ENCODE measurements at regions not wholly inside any gene's neighbourhood (a gene's known extent, or its start where the extent isn't known, plus 50 kb on each side); places are given as distances from the start of the nearest gene placed in this dataset.

DNA sequence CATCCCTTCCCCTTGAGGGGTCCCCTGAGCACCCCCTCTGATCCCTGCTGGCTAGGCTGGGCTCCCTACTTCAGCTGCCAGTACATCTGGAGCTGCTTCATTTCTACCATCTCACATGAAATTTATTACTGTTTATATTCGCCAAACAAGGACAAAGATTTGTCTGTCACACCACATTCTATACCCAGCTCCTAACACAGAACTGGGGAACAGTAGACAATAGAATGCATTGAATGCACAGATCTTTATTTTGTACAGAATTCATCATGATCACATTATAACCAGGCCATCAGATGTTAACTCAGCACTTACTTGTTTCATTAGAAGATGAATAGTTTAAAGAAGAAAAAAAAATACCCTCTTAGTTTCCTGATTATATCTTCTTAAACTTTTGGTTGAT lies 159.4 kb downstream of the KLF5 start:
- no peak for ATAC-seq
- POLR2A ChIA-PET = no interaction called here
- no peak overlapping the region for H3K4me3 ChIP-seq (ENCODE audit: low read depth in 2 of 2, low read length in 2 of 2)
- no peak overlapping the region for H3K27ac ChIP-seq (ENCODE audit: low read length)
- no peaks in the 10 kb centered on the region; the same call in 1 of the 2 replicates for H3K4me1 ChIP-seq (ENCODE audit: control insufficient read depth, insufficient read depth, low read length)
- TF ChIP-seq CTCF (IDR thresholded peaks at IDR 0.05) = no peak
- TF ChIP-seq SIN3A (IDR thresholded peaks at IDR 0.05; ENCODE audit: borderline replicate concordance, insufficient read depth, low read depth, low read length) = no peak
- TF ChIP-seq, protein P1, sequence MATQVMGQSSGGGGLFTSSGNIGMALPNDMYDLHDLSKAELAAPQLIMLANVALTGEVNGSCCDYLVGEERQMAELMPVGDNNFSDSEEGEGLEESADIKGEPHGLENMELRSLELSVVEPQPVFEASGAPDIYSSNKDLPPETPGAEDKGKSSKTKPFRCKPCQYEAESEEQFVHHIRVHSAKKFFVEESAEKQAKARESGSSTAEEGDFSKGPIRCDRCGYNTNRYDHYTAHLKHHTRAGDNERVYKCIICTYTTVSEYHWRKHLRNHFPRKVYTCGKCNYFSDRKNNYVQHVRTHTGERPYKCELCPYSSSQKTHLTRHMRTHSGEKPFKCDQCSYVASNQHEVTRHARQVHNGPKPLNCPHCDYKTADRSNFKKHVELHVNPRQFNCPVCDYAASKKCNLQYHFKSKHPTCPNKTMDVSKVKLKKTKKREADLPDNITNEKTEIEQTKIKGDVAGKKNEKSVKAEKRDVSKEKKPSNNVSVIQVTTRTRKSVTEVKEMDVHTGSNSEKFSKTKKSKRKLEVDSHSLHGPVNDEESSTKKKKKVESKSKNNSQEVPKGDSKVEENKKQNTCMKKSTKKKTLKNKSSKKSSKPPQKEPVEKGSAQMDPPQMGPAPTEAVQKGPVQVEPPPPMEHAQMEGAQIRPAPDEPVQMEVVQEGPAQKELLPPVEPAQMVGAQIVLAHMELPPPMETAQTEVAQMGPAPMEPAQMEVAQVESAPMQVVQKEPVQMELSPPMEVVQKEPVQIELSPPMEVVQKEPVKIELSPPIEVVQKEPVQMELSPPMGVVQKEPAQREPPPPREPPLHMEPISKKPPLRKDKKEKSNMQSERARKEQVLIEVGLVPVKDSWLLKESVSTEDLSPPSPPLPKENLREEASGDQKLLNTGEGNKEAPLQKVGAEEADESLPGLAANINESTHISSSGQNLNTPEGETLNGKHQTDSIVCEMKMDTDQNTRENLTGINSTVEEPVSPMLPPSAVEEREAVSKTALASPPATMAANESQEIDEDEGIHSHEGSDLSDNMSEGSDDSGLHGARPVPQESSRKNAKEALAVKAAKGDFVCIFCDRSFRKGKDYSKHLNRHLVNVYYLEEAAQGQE (IDR thresholded peaks at IDR 0.05; ENCODE audit: insufficient read depth in 1 of 2, low read depth in 2 of 2, low read length in 1 of 2) = no peak
- TF ChIP-seq POLR2AphosphoS5 (IDR thresholded peaks at IDR 0.05; ENCODE audit: low read depth, low read length) = no peak
- no peak for TF ChIP-seq TCF7L2 (IDR thresholded peaks at IDR 0.05; ENCODE audit: low read depth, low read length)
- CTCF ChIA-PET = no interaction called here
- no peaks in the 10 kb centered on the region for H3K27me3 ChIP-seq (ENCODE audit: control insufficient read depth, insufficient read depth, low read length)
- no peak for DNase-seq (ENCODE audit: low read depth, low spot score)
- H3K36me3 ChIP-seq (ENCODE audit: control insufficient read depth, insufficient read depth, low read length) = no peaks in the 10 kb centered on the region
- BruUV-seq (replicated peaks) = no TSS peak
- in situ Hi-C loops (cut with HindIII; ENCODE audit: low pct_unique_long_range_greater_than_20kb, low sequenced_read_pairs) (no loop called here), intact Hi-C loops (cut with micrococcal nuclease; ENCODE audit: unreplicated experiment) (no loop called here)
- no peaks in the 10 kb centered on the region for H3K9me3 ChIP-seq (ENCODE audit: control insufficient read depth, insufficient read depth, low read depth, low read length)

GRCh38 chr13:73216381-73216831 lies 157.6 kb downstream of the KLF5 start:
- CTCF ChIA-PET = no interaction called here

More at GRCh38 chr13:73216381-73216831, 157.6 kb downstream of the KLF5 start:
- POLR2A ChIA-PET = no interaction called here
- Histone ChIP-seq H3K4me3 (ENCODE audit: low read depth in 2 of 2, low read length in 2 of 2) (no peak overlapping the region), H3K27ac (ENCODE audit: low read length) (no peak overlapping the region), H3K36me3 (ENCODE audit: control insufficient read depth, insufficient read depth, low read length) (no peaks in the 10 kb centered on the region), H3K9me3 (ENCODE audit: control insufficient read depth, insufficient read depth, low read depth, low read length) (no peaks in the 10 kb centered on the region), H3K4me1 (ENCODE audit: control insufficient read depth, insufficient read depth, low read length) (no peaks in the 10 kb centered on the region; the same call in 1 of the 2 replicates), H3K27me3 (ENCODE audit: control insufficient read depth, insufficient read depth, low read length) (no peaks in the 10 kb centered on the region)
- ATAC-seq (no peak), DNase-seq (ENCODE audit: low read depth, low spot score) (no peak)
- BruUV-seq (replicated peaks) = no TSS peak
- intact Hi-C loops (cut with micrococcal nuclease; ENCODE audit: unreplicated experiment) (no loop called here), in situ Hi-C loops (cut with HindIII; ENCODE audit: low pct_unique_long_range_greater_than_20kb, low sequenced_read_pairs) (no loop called here)
- TF ChIP-seq SIN3A (IDR thresholded peaks at IDR 0.05; ENCODE audit: borderline replicate concordance, insufficient read depth, low read depth, low read length) = no peak
- no peak for TF ChIP-seq POLR2AphosphoS5 (IDR thresholded peaks at IDR 0.05; ENCODE audit: low read depth, low read length)
- no peak for TF ChIP-seq CTCF (IDR thresholded peaks at IDR 0.05)
- TF ChIP-seq TCF7L2 (IDR thresholded peaks at IDR 0.05; ENCODE audit: low read depth, low read length) = no peak
- TF ChIP-seq, protein P1 (IDR thresholded peaks at IDR 0.05; ENCODE audit: insufficient read depth in 1 of 2, low read depth in 2 of 2, low read length in 1 of 2) = no peak
